B cell (primary cell): ENCODE measurements at regions not wholly inside any gene's neighbourhood (a gene's known extent, or its start where the extent isn't known, plus 50 kb on each side); places are given as distances from the start of the nearest gene placed in this dataset.

Experiments
- ATAC-seq: fragments of 200-7000 bp; cut with Tn5 transposase; one replicate; pipeline ENCODE4 v1.10.0; 2021; ENCODE audit warnings: low read depth, mild to moderate bottlenecking, moderate number of reproducible peaks, moderate library complexity
- CTCF ChIA-PET: fragments of 350-600 bp; sonication (Branson Sonifier 250); formaldehyde crosslinking; loops from one replicate; lab custom pipeline; 2021; ENCODE audit warnings: antibody characterized with exemption, inconsistent platforms; lab: Charles Lee
- POLR2A ChIA-PET: fragments of 350-600 bp; sonication (Branson Sonifier 250); formaldehyde crosslinking; loops from one replicate; lab custom pipeline; 2021; ENCODE audit warnings: antibody characterized with exemption; lab: Charles Lee
- DNase-seq: peaks from one replicate; pipeline ENCODE4 v3.0.0; 2013
- H2AFZ ChIP-seq: 2 replicates; pipeline ENCODE4 v1.6.1; 2012; ENCODE audit warnings: mild to moderate bottlenecking, low read depth, low read length; ENCODE audit not compliant: insufficient read depth, poor library complexity, severe bottlenecking
- H3K27ac ChIP-seq, 2 donors: 1 replicate in 1 of 2; 2 replicates in 1 of 2; pipeline ENCODE4 v1.5.1; 2012 to 2013; ENCODE audit warnings: low read length in 2 of 2, mild to moderate bottlenecking in 2 of 2, moderate library complexity in 1 of 2
- H3K27me3 ChIP-seq, 4 experiments: fragments of 200-600 bp in 1 of 4; sonication (generic) in 1 of 4; replicated peaks in 1 of 4; 1 replicate in 2 of 4; 2 replicates in 2 of 4; pipeline versions ENCODE4 v1.6.1 to v1.7.0; 2013 to 2016; ENCODE audit warnings: low read length in 3 of 4, mild to moderate bottlenecking in 2 of 4, mixed read lengths in 1 of 4, moderate library complexity in 1 of 4; ENCODE audit not compliant: insufficient read depth in 4 of 4, control insufficient read depth in 3 of 4; ENCODE audit errors: control extremely low read depth in 1 of 4
- H3K36me3 ChIP-seq, 2 experiments: replicated peaks in 1 of 2; 1 replicate in 1 of 2; 2 replicates in 1 of 2; pipeline versions ENCODE4 v1.6.1 to v1.7.1; 2013; ENCODE audit warnings: low read length in 1 of 2; ENCODE audit not compliant: insufficient read depth in 2 of 2, control insufficient read depth in 1 of 2; ENCODE audit errors: control extremely low read depth in 1 of 2, extremely low read depth in 1 of 2
- H3K4me1 ChIP-seq, 2 donors: fragments of 200-600 bp in 1 of 2; sonication (generic) in 1 of 2; 1 replicate in 1 of 2; 2 replicates in 1 of 2; pipeline versions ENCODE4 v1.5.1 to v1.6.1; 2013 to 2017; ENCODE audit warnings: low read length in 2 of 2; ENCODE audit not compliant: control insufficient read depth in 2 of 2, insufficient read depth in 2 of 2
- H3K4me2 ChIP-seq: replicated peaks from 2 replicates; pipeline ENCODE3; 2012; ENCODE audit warnings: mild to moderate bottlenecking, low read depth, low read length; ENCODE audit not compliant: poor library complexity, severe bottlenecking
- H3K4me3 ChIP-seq, 5 experiments: fragments of 200-600 bp in 1 of 5; sonication (generic) in 1 of 5; 1 replicate in 3 of 5; 2 replicates in 2 of 5; pipeline versions ENCODE4 v1.5.1 to v1.7.0; 2011 to 2016; ENCODE audit warnings: low read length in 4 of 5, mild to moderate bottlenecking in 4 of 5, low read depth in 2 of 5, control low read depth in 1 of 5, moderate library complexity in 1 of 5; ENCODE audit not compliant: insufficient read depth in 1 of 5; ENCODE audit errors: control extremely low read depth in 1 of 5, extremely low read depth in 1 of 5
- H3K79me2 ChIP-seq: fragments of 200-600 bp; sonication (generic); one replicate; pipeline ENCODE4 v1.6.0; 2016; ENCODE audit warnings: low read length; ENCODE audit not compliant: control insufficient read depth, insufficient read depth
- H3K9ac ChIP-seq: fragments of 200-600 bp; sonication (generic); 2 replicates; pipeline ENCODE4 v1.6.1; 2017; ENCODE audit warnings: mild to moderate bottlenecking, low read length, moderate library complexity
- H3K9me3 ChIP-seq, 3 donors: one replicate each; pipeline versions ENCODE4 v1.6.1 to v1.7.1; 2013; ENCODE audit warnings: low read length in 2 of 3; ENCODE audit not compliant: control insufficient read depth in 2 of 3, insufficient read depth in 1 of 3; ENCODE audit errors: control extremely low read depth in 1 of 3
- H4K20me1 ChIP-seq: 2 replicates; pipeline ENCODE4 v1.6.0; 2012; ENCODE audit warnings: mild to moderate bottlenecking, low read length; ENCODE audit not compliant: insufficient read depth, control insufficient read depth, poor library complexity, severe bottlenecking
- H3K27ac Mint-ChIP-seq: one replicate; pipeline ENCODE4 v1.8.0; 2021; ENCODE audit warnings: mixed read lengths
- H3K27me3 Mint-ChIP-seq: one replicate; pipeline ENCODE4 v1.8.0; 2021; ENCODE audit warnings: mixed read lengths
- H3K4me1 Mint-ChIP-seq: one replicate; pipeline ENCODE4 v1.8.0; 2021; ENCODE audit warnings: mixed read lengths
- H3K4me3 Mint-ChIP-seq: one replicate; pipeline ENCODE4 v1.8.0; 2021; ENCODE audit warnings: mixed read lengths
- H3K9me3 Mint-ChIP-seq: one replicate; pipeline ENCODE4 v1.8.0; 2022; ENCODE audit warnings: mixed read lengths; ENCODE audit not compliant: insufficient read depth
- CTCF ChIP-seq: fragments of 200-600 bp; IDR thresholded peaks from one replicate; pipeline ENCODE4 v1.8.0; 2022; ENCODE audit warnings: antibody characterized with exemption, mild to moderate bottlenecking
- EZH2 ChIP-seq: IDR thresholded peaks from 2 replicates; pipeline ENCODE4 v1.6.1; 2012; ENCODE audit warnings: borderline replicate concordance, low read depth, mild to moderate bottlenecking, moderate library complexity, low read length; ENCODE audit not compliant: insufficient read depth, poor library complexity, severe bottlenecking
- WGBS: methylation state at CpG from one replicate; pipeline ENCODE4 v1.1.5; 2013; ENCODE audit warnings: missing lambda C conversion rate; ENCODE audit not compliant: insufficient coverage; 5-methylcytosine and 5-hydroxymethylcytosine counted together
- intact Hi-C: fragments of 100-400 bp; cut with micrococcal nuclease; formaldehyde crosslinking; loops from one replicate; pipeline ENCODE4 v1.10.0; 2022

DNA sequence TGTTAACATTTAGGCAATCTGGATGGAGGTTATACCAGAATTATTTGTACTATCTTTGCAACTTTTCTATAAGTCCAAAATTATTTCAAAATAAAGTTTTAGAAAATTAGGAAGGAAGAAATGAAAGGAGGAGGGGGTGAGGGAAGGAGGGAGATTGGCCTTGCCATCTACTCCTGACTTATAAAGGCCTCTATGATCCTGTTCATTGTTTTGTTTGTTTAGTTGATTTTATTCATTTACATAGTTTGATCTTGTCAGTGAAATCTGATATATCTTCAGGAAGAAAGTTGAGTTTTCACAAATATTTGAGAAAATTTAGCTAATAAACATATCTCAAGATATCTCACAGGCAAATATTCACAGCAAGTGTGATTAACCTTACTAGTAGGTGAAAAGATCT is 189.3 kb upstream of the NOCT start:
- Histone ChIP-seq H2AFZ (no peak overlapping the region), H3K27me3 (no peaks in the 10 kb centered on the region), H3K27ac (no peak overlapping the region), H3K4me2 (no peak overlapping the region), H3K4me1 (no peaks in the 10 kb centered on the region), H3K36me3 (no peaks in the 10 kb centered on the region), H3K9me3 (peaks cover 0 to 1% (median 0%) of the 10 kb centered on the region in 3 donors), H3K79me2 (no peaks in the 10 kb centered on the region), H3K9ac (no peak overlapping the region), H3K4me3 (no peak overlapping the region), H4K20me1 (no peaks in the 10 kb centered on the region)
- ChIA-PET CTCF (no interaction called here), POLR2A (no interaction called here)
- no peak for DNase-seq
- Mint-ChIP-seq H3K9me3 (no peaks in the 10 kb centered on the region), H3K27ac (no peak overlapping the region), H3K4me1 (no peaks in the 10 kb centered on the region), H3K27me3 (peaks cover 12% of the 10 kb centered on the region), H3K4me3 (no peak overlapping the region)
- TF ChIP-seq CTCF (no peak), EZH2 (no peak)
- no peak for ATAC-seq
- intact Hi-C loops, result no loop called here

DNA sequence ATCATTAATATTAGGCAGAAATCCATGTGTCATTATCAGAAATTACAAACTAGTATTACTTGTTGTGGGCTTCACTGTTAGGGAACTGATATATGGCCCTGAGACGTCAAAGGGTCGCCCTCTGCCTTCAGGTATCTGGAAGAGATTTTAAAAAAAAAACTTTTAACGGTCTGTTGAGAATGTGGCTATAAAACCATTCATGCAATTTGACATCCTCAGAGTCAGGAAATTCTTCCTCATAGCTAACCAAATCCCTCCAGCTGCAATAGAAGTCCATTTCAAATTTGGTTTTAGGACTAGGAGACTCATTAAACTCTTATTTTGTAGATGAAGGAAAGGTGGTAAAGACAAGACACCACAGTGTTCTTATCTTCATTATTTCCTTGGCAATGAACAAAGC is 194.2 kb upstream of the NOCT start:
- ChIA-PET CTCF (no interaction called here), POLR2A (no interaction called here)
- Histone ChIP-seq H4K20me1 (no peaks in the 10 kb centered on the region), H2AFZ (no peak overlapping the region), H3K27ac (no peak overlapping the region), H3K9me3 (peaks cover 0 to 1% (median 0%) of the 10 kb centered on the region in 3 donors), H3K4me2 (no peak overlapping the region), H3K4me1 (no peaks in the 10 kb centered on the region), H3K27me3 (no peaks in the 10 kb centered on the region), H3K36me3 (no peaks in the 10 kb centered on the region), H3K4me3 (no peak overlapping the region), H3K9ac (no peak overlapping the region), H3K79me2 (no peaks in the 10 kb centered on the region)
- Mint-ChIP-seq H3K9me3 (no peaks in the 10 kb centered on the region), H3K4me1 (no peaks in the 10 kb centered on the region), H3K4me3 (no peak overlapping the region), H3K27me3 (peaks cover 21% of the 10 kb centered on the region), H3K27ac (no peak overlapping the region)
- no peak for DNase-seq
- ATAC-seq, result no peak
- intact Hi-C loops, result no loop called here
- no peak for TF ChIP-seq CTCF
- TF ChIP-seq EZH2, result no peak
- WGBS, result no CpG with 5 or more reads among the region's 3 CpGs
